Skeletal muscle cell (primary cell): ENCODE measurements at regions not wholly inside any gene's neighbourhood (a gene's known extent, or its start where the extent isn't known, plus 50 kb on each side); places are given as distances from the start of the nearest gene placed in this dataset.
"Not testable (repeated sequence)": the region's sequence is repeated elsewhere in the genome, so short reads cannot be mapped to it uniquely, and the experiment has no call there.

ENCODE experiments used
- DNase-seq: peaks from one replicate; pipeline ENCODE4 v3.0.0-alpha.2; 2010; ENCODE audit warnings: low read depth
- H3K4me3 ChIP-seq: 2 replicates; pipeline ENCODE4 v1.5.1; 2011; ENCODE audit warnings: low read depth, mild to moderate bottlenecking, control low read depth, low read length, moderate library complexity

DNA sequence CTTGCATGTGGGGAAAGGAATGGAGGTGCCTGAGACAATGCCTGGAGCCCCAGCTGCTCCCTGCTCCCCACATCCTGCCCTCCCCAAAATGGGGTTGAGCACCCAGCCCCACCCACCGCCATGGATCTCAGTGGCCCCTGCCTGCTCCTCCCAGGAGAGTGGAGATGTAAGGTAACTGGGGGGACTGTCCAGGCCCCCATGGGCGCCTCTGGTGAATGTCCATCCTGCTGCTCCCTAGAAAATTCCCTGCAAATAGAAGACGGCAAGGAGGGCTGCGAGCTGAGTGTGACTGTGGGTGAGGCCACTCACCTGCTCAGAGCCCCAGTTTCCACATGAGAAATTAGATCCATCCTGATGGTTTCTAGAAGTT is 101.6 kb downstream of the RAMP3 start:
- H3K4me3 ChIP-seq = no peak overlapping the region
- DNase-seq = no peak

DNA sequence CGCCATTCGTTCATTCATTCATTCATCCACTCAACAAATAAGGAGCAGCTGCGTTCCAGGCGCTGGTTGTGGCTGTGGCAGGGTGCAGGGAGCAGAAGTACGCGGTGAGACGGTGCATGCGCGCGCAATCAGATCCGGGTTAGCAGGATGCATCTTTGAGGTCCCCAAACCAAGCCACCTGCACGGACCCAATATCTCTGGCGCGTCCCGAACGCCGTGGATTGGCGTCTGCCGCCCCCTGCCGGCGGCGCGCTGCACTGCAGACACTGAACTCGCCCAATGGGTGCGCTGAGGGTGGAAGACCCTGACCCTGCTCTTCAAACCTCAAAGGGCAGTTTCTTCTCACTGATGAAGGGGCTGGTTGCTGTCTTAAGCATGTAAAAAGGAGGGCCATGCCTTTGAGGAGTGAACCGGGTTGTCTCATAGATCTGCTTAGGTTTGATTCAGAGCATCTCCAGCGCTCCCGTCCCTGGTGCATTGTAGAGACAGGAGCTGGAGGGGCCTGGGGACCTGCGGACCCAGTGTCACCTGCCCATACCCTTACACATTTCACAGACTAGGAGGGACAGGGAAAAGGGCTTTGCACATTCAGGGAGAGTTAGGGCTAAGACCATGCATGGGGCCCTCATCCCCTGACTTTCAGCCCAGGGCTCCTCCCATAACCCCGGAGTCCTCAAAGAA is 102.5 kb downstream of the RAMP3 start:
- no peak for DNase-seq
- H3K4me3 ChIP-seq = no peak overlapping the region

DNA sequence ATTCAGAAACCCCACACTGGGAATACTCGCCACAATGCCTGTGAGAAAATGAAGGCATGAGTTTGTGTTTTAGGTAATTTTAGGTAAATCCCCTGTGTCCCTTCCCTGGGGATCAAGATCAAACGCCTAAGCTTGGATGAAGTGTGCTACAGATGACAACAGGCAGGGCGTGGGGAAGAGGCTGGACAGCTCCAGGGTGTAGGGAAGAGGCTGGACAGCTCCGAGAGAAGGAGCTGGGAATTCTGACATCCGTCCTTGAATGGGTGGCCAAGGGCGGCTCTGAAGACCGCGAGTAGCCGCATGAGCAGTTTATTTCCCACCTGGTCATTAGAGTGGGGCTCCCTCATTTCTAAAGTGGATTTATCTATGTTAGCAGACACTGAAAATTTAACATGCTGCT is 109.7 kb downstream of the RAMP3 start:
- DNase-seq = no peak
- no peak overlapping the region for H3K4me3 ChIP-seq

DNA sequence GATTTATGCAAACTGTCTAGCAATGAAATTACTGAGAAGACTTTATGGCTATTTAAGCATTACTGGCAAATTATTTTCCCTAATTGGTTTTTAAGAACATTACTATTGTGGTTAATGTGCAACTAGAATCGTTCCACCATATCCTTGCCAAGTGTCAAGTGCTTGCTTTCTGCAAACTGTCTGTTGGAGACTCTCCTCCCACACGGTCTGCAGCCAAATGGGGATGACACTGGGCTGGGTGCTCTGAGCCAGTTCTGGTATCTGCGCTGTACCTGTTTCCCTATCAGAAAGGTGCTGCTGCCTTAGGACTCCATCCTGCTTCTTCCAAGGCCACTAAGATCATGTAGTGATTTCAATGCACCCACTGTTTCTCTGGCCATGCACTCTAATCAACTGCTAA is 110.4 kb downstream of the RAMP3 start:
- DNase-seq = no peak
- H3K4me3 ChIP-seq = no peak overlapping the region

DNA sequence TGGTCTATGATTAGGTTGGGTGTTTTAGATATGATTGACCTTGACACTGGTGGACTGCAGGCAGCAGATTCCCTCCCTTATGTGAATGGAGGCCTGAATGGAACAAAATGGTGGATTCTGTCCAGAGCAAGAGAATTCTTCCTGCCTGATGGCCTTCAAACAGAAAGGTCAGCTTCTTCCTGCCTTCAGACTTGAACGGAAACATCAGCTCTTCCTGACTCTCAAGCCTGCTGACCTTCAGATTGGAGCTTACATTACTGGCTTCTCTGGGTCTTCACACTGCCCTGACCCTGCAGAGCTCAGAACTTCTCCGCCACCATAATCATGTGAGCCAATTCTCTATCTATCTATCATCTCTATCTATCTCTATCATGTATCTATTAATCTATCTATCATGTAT is 111.6 kb downstream of the RAMP3 start:
- no peak for DNase-seq
- no peak overlapping the region for H3K4me3 ChIP-seq

DNA sequence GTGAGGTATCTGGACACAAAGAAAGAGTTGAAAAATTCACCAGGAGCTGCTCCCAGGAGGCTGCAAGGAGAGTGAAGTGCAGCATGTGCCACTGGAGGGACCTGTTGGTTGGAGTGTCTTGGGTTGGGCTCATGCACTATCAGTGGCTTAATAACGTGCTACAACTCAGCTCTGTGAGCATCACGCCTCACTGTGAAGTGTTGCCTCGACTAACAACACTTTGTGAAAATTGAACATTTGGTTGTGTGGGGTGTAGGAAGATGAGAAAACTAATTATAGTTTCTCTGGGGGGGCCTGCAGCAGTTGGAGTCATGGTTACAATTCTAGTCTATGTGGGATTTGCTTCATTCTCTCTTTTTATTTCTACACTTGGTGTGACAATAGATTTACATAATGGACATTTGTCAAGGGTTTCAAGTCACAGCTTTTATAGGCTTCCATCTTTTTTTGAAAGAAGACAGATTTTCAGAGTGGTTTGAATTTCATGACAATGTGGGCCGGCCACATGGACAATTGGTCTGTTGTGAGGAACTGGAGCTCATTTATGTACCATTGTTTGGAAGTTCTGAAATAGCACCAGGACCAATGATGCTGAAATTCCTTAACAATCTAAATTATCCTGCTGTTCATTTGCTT is 121.3 kb downstream of the RAMP3 start:
- H3K4me3 ChIP-seq = no peak overlapping the region
- DNase-seq = no peak

DNA sequence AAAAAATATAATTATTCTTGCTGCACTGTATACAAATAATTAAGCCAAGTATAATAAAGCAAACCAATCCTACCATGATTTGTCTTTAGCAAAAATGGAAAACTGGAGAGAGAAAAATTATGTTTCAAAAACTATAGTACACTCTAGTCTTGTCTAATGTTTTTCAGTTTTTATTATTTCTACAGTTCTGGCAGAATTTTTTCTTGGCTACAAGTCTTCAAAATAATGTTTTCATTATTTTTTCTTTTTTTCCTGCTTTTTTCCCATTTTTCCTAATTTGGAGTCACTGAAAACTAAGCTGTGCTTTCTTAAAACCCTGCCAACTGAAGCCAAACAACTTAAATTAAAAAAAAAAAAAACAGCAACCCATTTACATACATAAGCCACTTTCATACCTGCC is 132.0 kb downstream of the RAMP3 start:
- not testable (repeated sequence) for H3K4me3 ChIP-seq, DNase-seq

DNA sequence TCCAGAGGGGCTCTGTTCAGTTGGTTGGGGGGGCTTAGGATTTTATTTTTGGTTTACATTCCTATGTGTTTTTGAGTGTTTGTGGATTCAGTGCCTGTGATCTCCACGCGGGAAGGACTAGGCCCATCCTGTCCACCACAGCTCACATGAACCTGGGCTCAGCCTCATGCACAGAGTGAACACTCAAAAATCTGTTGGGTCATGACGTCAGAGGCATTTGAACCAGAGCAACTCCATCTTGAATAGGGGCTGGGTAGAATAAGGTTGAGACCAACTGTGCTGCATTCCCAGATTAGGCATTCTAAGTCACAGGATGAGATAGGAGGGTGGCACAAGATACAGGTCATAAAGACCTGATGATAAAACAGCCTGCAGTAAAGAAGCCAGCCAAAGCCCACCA is 133.3 kb downstream of the RAMP3 start:
- DNase-seq = no peak
- H3K4me3 ChIP-seq = no peak overlapping the region

DNA sequence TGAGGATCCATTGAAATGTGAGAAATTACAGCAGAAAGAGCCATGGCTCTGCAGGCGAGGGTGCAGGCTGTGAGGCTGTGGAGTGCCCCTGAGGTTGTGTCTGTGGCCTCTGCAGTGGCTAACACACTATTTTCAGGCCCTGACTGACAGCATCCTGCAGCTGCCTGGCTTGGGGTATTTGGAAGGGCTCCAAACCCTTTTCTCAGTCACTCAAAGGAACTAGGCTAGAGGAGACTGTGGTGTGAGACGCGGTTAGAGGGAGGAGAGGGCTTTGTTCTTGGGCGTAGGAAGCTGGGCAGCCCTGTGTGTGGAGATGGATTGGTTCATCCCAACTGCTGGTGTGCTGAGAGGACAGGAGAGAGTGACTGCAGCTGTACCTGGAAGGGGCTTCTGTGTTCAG is 134.9 kb downstream of the RAMP3 start:
- DNase-seq = no peak
- no peak overlapping the region for H3K4me3 ChIP-seq

- H3K4me3 ChIP-seq = no peak overlapping the region
- DNase-seq = no peak
Measured at GRCh38 chr7:45293295-45293942, 135.8 kb downstream of the RAMP3 start.

GRCh38 chr7:45294559-45294958 is 137.0 kb downstream of the RAMP3 start:
- H3K4me3 ChIP-seq = no peak overlapping the region
- DNase-seq = no peak

DNA sequence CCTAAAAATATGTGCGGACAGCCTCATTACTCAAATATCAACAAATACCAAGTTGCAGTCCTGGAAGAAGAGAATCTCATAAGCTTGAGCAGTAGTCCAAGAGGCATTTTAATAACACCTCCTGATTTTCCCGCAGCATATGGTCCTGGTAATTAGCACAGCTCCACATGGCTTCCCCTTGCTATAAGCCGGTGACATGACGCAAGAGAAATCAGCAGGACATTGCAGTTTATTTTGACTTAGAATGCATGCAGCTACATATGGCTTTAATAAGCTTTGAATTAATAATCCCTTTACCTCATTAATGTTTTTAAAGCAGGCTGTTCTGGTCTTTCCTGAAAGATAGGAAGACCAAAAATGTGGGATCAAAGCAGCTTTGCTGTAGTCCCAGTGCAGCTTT is 137.6 kb downstream of the RAMP3 start:
- no peak overlapping the region for H3K4me3 ChIP-seq
- DNase-seq = no peak

- H3K4me3 ChIP-seq = no peak overlapping the region
- DNase-seq = no peak
Measured at GRCh38 chr7:45296748-45297147, 139.2 kb downstream of the RAMP3 start.

DNA sequence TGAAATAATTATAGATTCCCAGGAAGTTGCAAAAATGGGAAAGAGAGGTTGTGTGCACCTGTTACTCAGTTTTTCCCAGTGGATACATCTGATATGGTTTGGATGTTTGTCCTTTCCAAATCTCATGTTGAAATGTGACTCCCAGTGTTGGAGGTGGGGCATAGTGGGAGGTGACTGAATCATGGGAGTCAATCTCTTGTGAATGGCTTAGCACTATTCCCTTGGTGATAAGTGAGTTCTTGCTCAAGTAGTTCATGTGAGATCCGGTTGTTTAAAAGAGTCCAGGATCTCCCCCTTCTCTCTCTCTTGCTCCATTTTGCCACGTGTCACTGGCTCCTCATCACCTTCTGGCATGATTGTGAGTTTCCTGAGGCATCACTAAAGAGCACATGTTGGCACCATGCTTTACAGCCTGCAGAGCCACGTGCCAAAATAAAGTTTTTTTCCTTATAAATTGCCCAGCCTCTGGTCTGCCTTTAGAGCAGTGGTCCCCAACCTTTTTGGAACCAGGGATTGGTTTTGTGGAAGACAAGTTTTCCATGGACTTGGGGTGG is 149.2 kb downstream of the RAMP3 start:
- no peak for DNase-seq
- no peak overlapping the region for H3K4me3 ChIP-seq

GRCh38 chr7:45311597-45311996 is 154.0 kb downstream of the RAMP3 start:
- no peak for DNase-seq
- no peak overlapping the region for H3K4me3 ChIP-seq

- H3K4me3 ChIP-seq, DNase-seq: not testable (repeated sequence)
Measured at GRCh38 chr7:45315512-45315911, 157.9 kb downstream of the RAMP3 start.

DNA sequence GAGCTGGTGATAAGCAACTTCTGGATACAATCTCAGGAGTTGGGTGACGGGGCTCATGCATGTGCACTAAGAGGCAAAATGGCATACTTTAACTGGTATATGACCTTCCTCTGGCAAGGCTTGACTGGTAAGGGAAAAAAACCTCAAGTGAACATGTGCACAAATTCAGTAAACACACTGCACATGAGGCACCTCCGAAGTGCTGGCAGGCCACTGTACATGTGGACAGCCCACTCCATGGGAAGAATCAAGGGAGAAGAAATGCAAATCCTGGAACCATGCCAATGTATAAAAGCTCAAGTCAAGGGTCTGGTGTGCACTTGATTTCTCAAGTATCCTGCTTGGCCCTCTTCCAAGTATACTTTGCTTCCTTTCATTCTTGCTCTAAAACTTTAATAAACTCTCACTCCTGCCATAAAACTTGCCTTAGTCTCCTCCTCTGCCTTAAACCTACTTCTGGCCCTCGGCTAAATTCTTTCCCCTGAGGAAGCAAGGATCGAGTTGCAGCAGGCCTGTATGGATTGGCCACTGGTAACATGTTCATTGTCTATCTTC is 167.2 kb downstream of the RAMP3 start:
- no peak overlapping the region for H3K4me3 ChIP-seq
- no peak for DNase-seq

DNA sequence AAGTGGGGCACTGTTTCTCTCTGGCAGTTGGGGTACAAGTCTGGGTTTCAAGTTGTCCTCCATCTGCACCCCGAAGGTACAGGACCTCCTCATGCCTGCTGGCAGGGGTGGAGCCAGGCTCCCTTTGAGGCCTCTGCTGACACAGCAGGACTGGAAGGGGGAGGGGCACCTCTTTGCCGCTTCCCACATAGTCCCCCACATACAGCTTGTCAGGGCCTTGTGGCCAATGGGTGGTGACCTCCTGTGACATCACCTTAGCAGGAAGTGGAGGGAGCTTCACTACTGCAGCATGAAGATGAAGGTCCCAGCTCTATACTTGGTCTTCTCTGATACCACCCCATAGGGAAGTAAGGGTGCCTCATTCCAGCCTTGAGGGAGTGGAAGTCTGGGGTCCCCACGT is 167.8 kb downstream of the RAMP3 start:
- DNase-seq = no peak
- no peak overlapping the region for H3K4me3 ChIP-seq

DNA sequence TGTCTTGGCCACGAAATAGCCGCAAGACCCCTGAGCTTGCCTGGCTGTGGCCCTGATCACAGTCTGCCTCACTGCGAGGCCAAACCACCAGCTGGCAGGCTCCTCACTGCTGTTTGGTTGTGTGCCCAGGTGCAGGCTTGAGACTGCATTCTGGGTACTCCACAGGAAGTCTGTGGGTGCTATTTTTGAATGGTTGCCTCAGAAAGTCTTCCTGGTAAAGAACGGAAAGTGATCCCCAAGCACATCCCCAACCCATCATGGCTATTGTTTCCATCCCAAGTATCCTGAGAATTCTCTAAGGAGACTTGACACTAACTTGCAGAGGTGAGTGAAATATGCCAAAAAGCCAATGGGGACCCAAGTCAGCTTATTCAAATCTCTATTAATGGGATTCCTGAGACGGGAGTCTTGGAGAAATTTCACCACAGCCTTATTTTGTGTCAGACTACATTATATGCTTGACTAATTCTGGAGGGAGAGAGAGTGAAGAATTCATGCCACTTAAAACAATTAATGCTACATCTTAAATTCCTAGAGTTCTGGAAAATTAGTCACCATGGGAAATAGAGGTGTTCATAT is 170.9 kb downstream of the RAMP3 start:
- H3K4me3 ChIP-seq = no peak overlapping the region
- no peak for DNase-seq

- DNase-seq = no peak
- no peak overlapping the region for H3K4me3 ChIP-seq
Measured at GRCh38 chr7:45331563-45331962, 174.0 kb downstream of the RAMP3 start.
